Lower leg skin (tissue), 3 donors: ENCODE measurements at regions not wholly inside any gene's neighbourhood (a gene's known extent, or its start where the extent isn't known, plus 50 kb on each side); places are given as distances from the start of the nearest gene placed in this dataset.

ENCODE experiments used
- CTCF ChIP-seq, 3 donors: fragments of 450-650 bp; IDR thresholded peaks; one replicate each; pipeline ENCODE4 v1.5.1; 2016; ENCODE audit warnings: antibody characterized with exemption in 3 of 3, mild to moderate bottlenecking in 3 of 3, moderate library complexity in 2 of 3
- POLR2A ChIP-seq, 2 donors: fragments of 450-650 bp; IDR thresholded peaks; one replicate each; pipeline ENCODE4 v1.6.1; 2016 to 2017; ENCODE audit warnings: antibody characterized with exemption in 2 of 2, mild to moderate bottlenecking in 1 of 2, moderate library complexity in 1 of 2

- no peak for TF ChIP-seq POLR2A (IDR thresholded peaks at IDR 0.05)
- no peak for TF ChIP-seq CTCF (IDR thresholded peaks at IDR 0.05)
Observed at GRCh38 chr15:31525185-31525695, 198.6 kb downstream of the KLF13 start.
